PC-3 (cell line): ENCODE measurements at regions not wholly inside any gene's neighbourhood (a gene's known extent, or its start where the extent isn't known, plus 50 kb on each side); places are given as distances from the start of the nearest gene placed in this dataset.
"Not testable (repeated sequence)": the region's sequence is repeated elsewhere in the genome, so short reads cannot be mapped to it uniquely, and the experiment has no call there.

Experiments used
- ATAC-seq: fragments of 200-7000 bp; cut with Tn5 transposase; 2 replicates; pipeline ENCODE4 v1.9.1; 2020; ENCODE audit warnings: mild to moderate bottlenecking, moderate library complexity
- BruUV-seq: library from RNA; stranded (reverse); fragments of 400-500 nt; replicated peaks from 2 replicates; lab custom pipeline; 2021; lab: Mats Ljungman, UMichigan
- CTCF ChIA-PET: fragments of 300-600 bp; sonication (Branson Sonifier 250); formaldehyde crosslinking; loops from one replicate; lab custom pipeline; 2022; ENCODE audit warnings: antibody characterized with exemption; lab: Charles Lee
- POLR2A ChIA-PET: fragments of 300-600 bp; sonication (Branson Sonifier 250); formaldehyde crosslinking; loops from one replicate; lab custom pipeline; 2022; ENCODE audit warnings: antibody characterized with exemption; ENCODE audit not compliant: unreplicated experiment; lab: Charles Lee
- DNase-seq: peaks from one replicate; pipeline ENCODE4 v3.0.0-alpha.2; 2015
- H2AFZ ChIP-seq: fragments of 300-600 bp; sonication (generic); 2 replicates; pipeline ENCODE4 v1.6.0; 2016; ENCODE audit warnings: antibody characterized with exemption, low read length
- H3F3A ChIP-seq: fragments of 300-600 bp; sonication (generic); one replicate; pipeline ENCODE4 v1.6.0; 2017; ENCODE audit warnings: antibody characterized with exemption, low read length, control low read depth, mild to moderate bottlenecking; ENCODE audit not compliant: unreplicated experiment
- H3K27ac ChIP-seq: fragments of 300-600 bp; sonication (generic); 2 replicates; pipeline ENCODE4 v1.5.1; 2016; ENCODE audit warnings: mild to moderate bottlenecking, low read length
- H3K27me3 ChIP-seq: fragments of 300-600 bp; sonication (generic); 2 replicates; pipeline ENCODE4 v1.6.1; 2016; ENCODE audit warnings: low read length, mixed read lengths
- H3K36me3 ChIP-seq: fragments of 300-600 bp; sonication (generic); 2 replicates; pipeline ENCODE4 v1.6.1; 2016; ENCODE audit warnings: low read depth, mixed run types, low read length, mixed read lengths
- H3K4me1 ChIP-seq: fragments of 300-600 bp; sonication (generic); 2 replicates; pipeline ENCODE4 v1.5.1; 2016; ENCODE audit warnings: low read length; ENCODE audit not compliant: insufficient read depth
- H3K4me2 ChIP-seq: fragments of 300-600 bp; sonication (generic); 2 replicates; pipeline ENCODE4 v1.6.0; 2016; ENCODE audit warnings: low read length
- H3K4me3 ChIP-seq: fragments of 300-600 bp; sonication (generic); 2 replicates; pipeline ENCODE4 v1.5.1; 2016; ENCODE audit warnings: mild to moderate bottlenecking, low read length, mixed read lengths
- H3K79me2 ChIP-seq: fragments of 300-600 bp; sonication (generic); 2 replicates; pipeline ENCODE4 v1.6.1; 2017; ENCODE audit warnings: low read length, mixed read lengths
- H3K9ac ChIP-seq: fragments of 300-600 bp; sonication (generic); 2 replicates; pipeline ENCODE4 v1.6.0; 2016; ENCODE audit warnings: mild to moderate bottlenecking, low read length
- H3K9me2 ChIP-seq: fragments of 300-600 bp; sonication (generic); replicated peaks from 2 replicates; pipeline ENCODE4 v1.6.1; 2016; ENCODE audit warnings: mixed run types, low read length, mixed read lengths
- H3K9me3 ChIP-seq: fragments of 300-600 bp; sonication (generic); 2 replicates; pipeline ENCODE4 v1.6.1; 2016; ENCODE audit warnings: low read length, mixed read lengths
- H4K20me1 ChIP-seq: fragments of 300-600 bp; sonication (generic); 2 replicates; pipeline ENCODE4 v1.6.1; 2016; ENCODE audit warnings: low read length, mixed read lengths
- EZH2 ChIP-seq: fragments of 300-600 bp; sonication (generic); IDR thresholded peaks from one replicate; pipeline ENCODE4 v1.6.1; 2017; ENCODE audit warnings: antibody characterized with exemption, mild to moderate bottlenecking, low read length; ENCODE audit not compliant: unreplicated experiment
- EZH2phosphoT487 ChIP-seq: fragments of 300-600 bp; sonication (generic); IDR thresholded peaks from 2 replicates; pipeline ENCODE4 v1.6.1; 2018; ENCODE audit warnings: mild to moderate bottlenecking, antibody characterized with exemption, low read length, borderline replicate concordance
- intact Hi-C: fragments of 100-400 bp; cut with micrococcal nuclease; formaldehyde crosslinking; loops from 2 replicates; pipeline ENCODE4 v1.9.0; 2023
- TF ChIP-seq, protein P1 (sequence below): fragments of 300-600 bp; sonication (generic); conservative IDR thresholded peaks from 2 replicates; pipeline ENCODE4 v1.5.1; 2017; ENCODE audit warnings: antibody characterized with exemption, low read depth, mild to moderate bottlenecking, low read length

GRCh38 chrX:64570204-64570603 is 175.0 kb upstream of the MTMR8 start:
- ATAC-seq, result no peak
- Histone ChIP-seq H3K4me3 (no peak overlapping the region), H3K4me2 (no peak overlapping the region), H4K20me1 (no peaks in the 10 kb centered on the region), H2AFZ (no peak overlapping the region), H3K9me2 (no peaks in the 10 kb centered on the region), H3K27ac (no peak overlapping the region), H3K27me3 (no peaks in the 10 kb centered on the region), H3K9ac (no peak overlapping the region), H3K9me3 (no peaks in the 10 kb centered on the region), H3K36me3 (no peaks in the 10 kb centered on the region), H3K79me2 (no peaks in the 10 kb centered on the region), H3K4me1 (no peaks in the 10 kb centered on the region), H3F3A (no peaks in the 10 kb centered on the region)
- DNase-seq, result no peak
- ChIA-PET POLR2A (no interaction called here), CTCF (interaction anchor here (0.5 kb wide), 1 partner anchor 458 kb away, joined by 3 read pairs; no protein-coding TSS in a partner anchor)
- TF ChIP-seq, protein P1, sequence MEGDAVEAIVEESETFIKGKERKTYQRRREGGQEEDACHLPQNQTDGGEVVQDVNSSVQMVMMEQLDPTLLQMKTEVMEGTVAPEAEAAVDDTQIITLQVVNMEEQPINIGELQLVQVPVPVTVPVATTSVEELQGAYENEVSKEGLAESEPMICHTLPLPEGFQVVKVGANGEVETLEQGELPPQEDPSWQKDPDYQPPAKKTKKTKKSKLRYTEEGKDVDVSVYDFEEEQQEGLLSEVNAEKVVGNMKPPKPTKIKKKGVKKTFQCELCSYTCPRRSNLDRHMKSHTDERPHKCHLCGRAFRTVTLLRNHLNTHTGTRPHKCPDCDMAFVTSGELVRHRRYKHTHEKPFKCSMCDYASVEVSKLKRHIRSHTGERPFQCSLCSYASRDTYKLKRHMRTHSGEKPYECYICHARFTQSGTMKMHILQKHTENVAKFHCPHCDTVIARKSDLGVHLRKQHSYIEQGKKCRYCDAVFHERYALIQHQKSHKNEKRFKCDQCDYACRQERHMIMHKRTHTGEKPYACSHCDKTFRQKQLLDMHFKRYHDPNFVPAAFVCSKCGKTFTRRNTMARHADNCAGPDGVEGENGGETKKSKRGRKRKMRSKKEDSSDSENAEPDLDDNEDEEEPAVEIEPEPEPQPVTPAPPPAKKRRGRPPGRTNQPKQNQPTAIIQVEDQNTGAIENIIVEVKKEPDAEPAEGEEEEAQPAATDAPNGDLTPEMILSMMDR, result no peak
- TF ChIP-seq EZH2phosphoT487 (no peak), EZH2 (no peak)
- intact Hi-C loops, result no loop called here
- BruUV-seq, result no TSS peak

- H4K20me1 ChIP-seq, H3F3A ChIP-seq, H3K9me2 ChIP-seq, H3K27ac ChIP-seq, POLR2A ChIA-PET, DNase-seq, H3K4me1 ChIP-seq, CTCF ChIA-PET, H3K27me3 ChIP-seq, H2AFZ ChIP-seq, H3K79me2 ChIP-seq, H3K9me3 ChIP-seq, H3K4me3 ChIP-seq, BruUV-seq, H3K36me3 ChIP-seq, H3K4me2 ChIP-seq, intact Hi-C loops, H3K9ac ChIP-seq, ATAC-seq: not testable (repeated sequence)
Measured at GRCh38 chrX:64565348-64565747, 170.1 kb upstream of the MTMR8 start.

GRCh38 chrX:64549236-64549635 is 154.0 kb upstream of the MTMR8 start:
- POLR2A ChIA-PET, H3K9me2 ChIP-seq, H3K79me2 ChIP-seq, H3K4me3 ChIP-seq, H3F3A ChIP-seq, H4K20me1 ChIP-seq, H3K4me1 ChIP-seq, H3K36me3 ChIP-seq, H3K9ac ChIP-seq, BruUV-seq, CTCF ChIA-PET, H3K27ac ChIP-seq, H2AFZ ChIP-seq, H3K4me2 ChIP-seq, H3K27me3 ChIP-seq, ATAC-seq, intact Hi-C loops, DNase-seq, H3K9me3 ChIP-seq: not testable (repeated sequence)

DNA sequence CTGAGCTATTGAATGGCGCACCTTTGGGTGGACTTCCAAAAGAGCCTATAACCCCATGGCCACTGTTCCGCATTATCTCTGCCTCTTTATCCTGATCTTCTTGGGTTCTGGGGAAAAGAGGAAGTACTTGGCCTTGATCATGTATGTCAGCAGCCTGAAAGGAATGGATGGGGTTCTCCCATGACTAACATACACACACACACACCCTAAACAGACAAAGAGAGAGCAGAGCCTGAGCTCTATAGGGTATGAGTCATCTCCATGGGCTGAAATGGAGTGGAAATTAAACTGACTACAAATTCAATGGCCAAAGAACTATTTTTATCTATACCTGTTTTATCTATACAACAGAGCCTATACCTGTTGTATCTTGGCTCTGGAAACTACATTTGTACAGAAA is 141.5 kb upstream of the MTMR8 start:
- POLR2A ChIA-PET, result no interaction called here
- H4K20me1 ChIP-seq, result no peaks in the 10 kb centered on the region
- no peak overlapping the region for H3K4me2 ChIP-seq
- no peak for ATAC-seq
- no peak overlapping the region for H3K9ac ChIP-seq
- H3K9me2 ChIP-seq, result no peaks in the 10 kb centered on the region
- no peaks in the 10 kb centered on the region for H3K27me3 ChIP-seq
- no peaks in the 10 kb centered on the region for H3K9me3 ChIP-seq
- H3K4me3 ChIP-seq, result no peak overlapping the region
- CTCF ChIA-PET, result no interaction called here
- H2AFZ ChIP-seq, result no peak overlapping the region
- no peak for DNase-seq
- no peaks in the 10 kb centered on the region for H3K79me2 ChIP-seq
- TF ChIP-seq EZH2phosphoT487 (no peak), EZH2 (no peak)
- TF ChIP-seq, protein P1, result no peak
- H3K4me1 ChIP-seq, result no peaks in the 10 kb centered on the region
- intact Hi-C loops, result no loop called here
- no peaks in the 10 kb centered on the region for H3F3A ChIP-seq
- H3K27ac ChIP-seq, result no peak overlapping the region
- H3K36me3 ChIP-seq, result no peaks in the 10 kb centered on the region
- no TSS peak for BruUV-seq
